COLO668 (cell line): ENCODE measurements at regions not wholly inside any gene's neighbourhood (a gene's known extent, or its start where the extent isn't known, plus 50 kb on each side); places are given as distances from the start of the nearest gene placed in this dataset.

ENCODE experiments used
- DNase-seq: peaks from one replicate; lab custom pipeline; 2025; ENCODE audit not compliant: unreplicated experiment; lab: John Stamatoyannopoulos, UW

DNA sequence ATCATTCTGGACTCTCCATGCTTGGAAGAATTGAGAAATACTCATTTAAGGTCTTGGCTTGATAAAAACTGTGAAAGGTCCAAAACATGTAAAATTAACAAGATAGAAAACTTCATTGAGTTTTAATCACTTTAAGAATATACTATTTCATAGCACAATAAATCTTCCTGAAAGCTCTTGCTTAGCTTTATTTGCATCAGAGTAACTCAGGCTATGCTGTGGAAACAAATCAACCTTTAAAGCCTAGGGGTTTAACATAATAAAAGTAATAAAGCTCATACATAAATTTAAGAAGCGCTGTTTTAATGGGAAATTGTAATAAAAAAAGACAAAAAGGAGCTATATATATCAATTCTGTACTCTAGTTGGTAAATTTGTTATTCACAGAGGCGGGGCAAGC, 77.2 kb upstream of the PTCHD4 start:
- DNase-seq, result no peak

DNA sequence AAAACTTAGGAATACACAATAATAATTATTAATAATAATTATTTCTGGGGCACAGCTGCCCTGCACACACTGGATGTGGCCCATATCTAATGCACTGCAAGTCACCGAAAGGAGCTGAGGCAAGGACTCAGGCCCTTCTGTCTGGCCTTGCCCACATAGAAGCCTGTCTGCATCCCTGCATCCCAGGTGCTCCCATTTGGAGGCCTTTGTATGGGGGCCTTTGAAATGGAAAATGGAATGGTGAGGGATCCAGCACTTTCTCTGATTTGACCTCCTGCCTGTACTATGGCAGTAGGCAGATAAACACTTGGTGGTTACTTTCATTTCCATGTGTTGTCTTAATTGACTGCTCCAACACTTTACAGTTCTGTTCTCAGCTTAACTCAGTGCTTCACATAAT, 75.7 kb upstream of the PTCHD4 start:
- DNase-seq, result no peak

DNA sequence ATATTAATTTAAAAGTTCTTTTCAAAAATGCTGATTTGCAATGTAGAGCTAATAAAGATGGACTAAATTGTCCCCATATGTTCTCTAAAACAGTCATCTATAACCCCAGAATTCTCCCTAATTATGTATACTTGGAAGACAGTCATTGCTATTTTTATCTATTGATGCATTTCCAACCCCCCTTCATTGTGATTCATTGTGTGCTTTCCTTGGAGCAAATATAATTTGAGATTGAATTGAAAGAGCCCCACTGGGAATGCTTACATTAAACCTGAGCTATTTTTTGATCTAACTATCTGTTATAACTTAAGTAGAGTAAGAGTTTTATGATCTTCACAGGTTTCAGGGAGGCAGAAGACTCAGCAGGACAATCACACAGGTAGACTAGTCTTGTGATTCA, 73.7 kb upstream of the PTCHD4 start:
- no peak for DNase-seq

DNA sequence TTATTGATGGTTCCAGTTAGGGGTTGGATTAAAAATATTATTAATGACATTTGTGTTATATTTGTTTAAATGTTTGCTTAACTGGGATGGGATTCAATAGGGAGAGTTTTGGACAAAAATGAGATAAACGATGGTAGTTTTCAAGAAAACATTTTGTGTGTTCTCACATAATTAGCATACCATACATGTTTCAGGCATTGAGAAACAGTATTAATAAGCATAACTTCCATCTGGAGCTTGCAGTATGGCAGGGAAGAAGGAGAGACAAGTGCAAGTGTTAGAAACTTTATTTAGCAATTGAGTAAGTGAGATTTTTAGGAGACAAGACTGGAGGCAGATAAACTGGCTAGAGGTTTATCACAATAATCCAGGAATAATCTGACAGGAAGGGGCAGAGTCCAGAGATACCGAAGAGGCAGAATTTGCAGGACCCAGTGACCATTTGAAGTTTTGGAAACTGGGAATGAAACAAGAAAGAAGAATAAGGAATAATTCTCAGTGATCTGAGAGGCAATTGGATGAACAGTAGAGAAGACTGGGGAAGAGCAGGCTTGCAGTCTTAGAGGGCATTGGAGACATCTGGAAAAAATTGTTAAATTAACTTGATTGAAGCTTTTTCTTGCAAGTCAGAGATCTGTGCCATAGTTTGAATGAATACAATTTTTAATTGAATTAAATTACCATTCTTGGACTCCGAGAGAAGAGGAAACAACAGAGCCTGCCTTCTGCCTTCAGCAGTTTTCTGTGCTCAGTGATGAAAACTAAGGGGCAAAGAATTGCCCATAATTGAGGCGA, 73.0 kb upstream of the PTCHD4 start:
- no peak for DNase-seq

DNA sequence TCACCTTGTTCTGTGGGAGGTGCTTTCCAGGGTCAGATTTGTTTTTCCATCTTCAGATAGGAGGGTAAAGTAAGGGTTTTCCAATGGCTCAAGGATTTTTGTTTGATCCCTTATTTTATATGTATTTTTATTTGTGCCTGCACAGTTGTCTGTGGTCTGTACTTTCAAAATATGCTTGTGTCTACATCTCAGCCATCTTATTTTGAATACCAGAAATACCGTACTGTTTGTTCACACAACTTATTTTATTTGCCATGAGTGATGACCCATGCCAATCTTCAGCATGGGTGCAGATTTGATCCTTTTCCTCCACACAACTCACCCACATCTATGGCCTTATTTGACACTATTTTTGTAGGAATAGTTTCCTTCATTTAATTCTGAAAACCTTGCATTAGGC, 72.2 kb upstream of the PTCHD4 start:
- no peak for DNase-seq

DNA sequence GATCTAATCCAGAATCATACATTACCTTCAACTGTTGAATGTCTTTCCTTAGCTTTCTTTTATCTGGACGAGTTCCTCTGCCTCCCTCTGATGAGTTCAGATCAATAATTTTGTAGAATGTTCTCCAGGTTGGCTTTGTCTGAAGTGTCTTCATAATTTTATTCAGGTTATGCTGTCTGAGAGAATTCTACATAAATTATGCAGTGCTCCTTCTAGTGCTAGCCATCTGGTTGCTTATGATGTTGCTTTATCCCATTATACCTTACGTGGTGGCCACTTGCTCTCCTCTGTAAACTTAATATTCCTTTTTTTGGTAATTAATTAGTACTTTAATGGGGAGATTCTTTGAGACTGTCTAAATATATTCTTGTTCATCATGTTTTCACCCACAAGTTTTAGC, 67.7 kb upstream of the PTCHD4 start:
- no peak for DNase-seq

DNA sequence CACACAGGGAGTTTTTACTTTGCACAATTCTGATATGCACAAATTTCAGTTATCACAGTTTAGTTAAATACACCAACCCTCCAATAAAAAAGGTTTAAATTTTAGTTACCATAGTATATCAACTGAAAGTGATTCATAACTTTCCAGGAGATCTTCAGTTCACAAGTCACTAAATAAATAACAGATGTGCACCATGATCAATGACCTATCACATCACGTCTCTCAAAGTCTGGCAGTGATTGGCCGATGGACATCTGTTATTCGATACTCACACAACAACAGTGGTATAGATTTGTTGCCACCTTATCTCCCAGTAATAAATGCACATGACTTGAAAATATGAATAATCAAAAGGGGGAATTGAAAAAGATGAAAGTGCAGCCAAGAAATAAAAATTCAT, 66.8 kb upstream of the PTCHD4 start:
- no peak for DNase-seq

DNA sequence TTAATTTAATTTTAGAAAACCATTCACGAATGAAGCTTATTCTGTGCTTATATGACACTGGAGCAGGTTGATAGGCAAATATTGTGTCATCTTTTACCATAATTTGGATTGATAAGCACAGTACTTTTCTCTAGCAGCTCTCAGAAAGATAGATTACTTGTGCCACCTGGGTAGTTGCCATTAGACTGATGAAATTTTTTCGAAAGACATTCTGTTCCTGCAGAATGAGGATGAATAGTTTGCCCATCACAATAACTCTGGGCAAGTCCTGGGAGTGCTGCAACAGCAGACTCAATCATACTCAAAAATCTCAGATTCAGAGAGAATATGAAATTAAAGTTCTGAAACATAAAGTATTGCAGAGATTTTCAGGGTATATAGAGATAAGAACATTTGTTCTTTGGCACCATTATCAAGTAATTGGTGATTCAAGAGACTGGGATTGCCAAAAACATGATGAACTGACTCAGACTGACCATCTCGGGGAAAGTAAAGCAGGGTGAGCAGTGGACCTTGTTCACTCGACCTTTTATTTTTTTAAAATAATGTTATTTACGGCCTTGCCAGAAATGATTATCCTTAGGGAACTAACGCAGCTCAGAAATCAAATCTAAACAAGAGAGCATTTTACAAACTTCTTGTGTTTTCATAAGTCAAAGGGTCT, 65.8 kb upstream of the PTCHD4 start:
- DNase-seq, result no peak

DNA sequence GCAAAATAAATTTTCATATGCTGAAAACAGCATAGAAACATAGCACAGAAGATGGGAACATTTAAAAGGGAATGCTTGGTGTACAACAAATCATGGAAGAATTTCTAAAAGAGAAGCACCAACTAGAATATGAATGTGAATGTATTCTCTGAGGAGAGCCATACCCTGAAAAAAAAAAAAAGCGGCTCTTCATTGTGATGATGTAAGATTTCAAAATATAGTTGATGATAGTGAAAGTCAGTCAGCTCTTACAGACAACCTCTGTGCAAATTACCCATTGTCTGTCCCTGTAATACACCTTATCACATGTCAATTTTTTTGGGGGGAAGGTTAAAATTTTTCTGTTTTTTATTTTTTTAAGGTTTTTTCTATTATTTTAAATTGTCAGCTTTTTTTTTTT, 58.6 kb upstream of the PTCHD4 start:
- DNase-seq, result no peak
